ENCODE measurements at regions not wholly inside any gene's neighbourhood (a gene's known extent, or its start where the extent isn't known, plus 50 kb on each side); places are given as distances from the start of the nearest gene placed in this dataset.

DNA sequence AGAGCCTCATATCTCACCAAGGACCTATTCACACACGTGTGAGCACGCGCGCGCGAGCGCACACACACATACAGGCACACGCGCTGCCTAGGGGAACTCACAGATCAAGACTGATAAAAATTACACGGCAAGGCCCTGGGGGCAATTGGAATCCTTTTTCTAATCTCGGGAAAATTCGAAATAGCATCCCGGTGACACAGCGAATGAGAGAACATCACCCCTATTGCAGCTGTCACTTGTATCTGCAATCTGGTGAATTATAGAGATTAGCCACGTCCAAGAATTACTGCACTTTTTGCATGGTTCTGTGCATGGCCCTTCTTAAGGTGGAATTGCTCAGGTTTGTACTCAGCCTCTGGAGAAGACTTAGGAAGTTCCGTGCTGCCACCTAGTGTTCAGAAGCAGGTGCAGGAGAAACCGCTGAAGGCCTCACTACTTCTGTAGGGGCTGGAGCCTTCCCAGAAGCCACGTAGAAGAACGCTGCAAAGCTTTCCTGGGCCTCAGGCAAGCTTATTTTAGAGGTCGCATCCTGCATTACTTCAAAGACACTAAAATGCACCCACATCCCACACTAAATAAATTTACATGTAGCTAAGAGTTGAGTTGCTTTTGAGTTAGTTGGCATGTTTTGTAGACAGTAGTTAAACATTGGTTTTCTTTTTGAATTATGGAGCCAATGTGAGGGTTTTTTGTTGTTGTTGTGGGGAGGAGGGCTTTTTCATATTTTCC is 229.2 kb upstream of the CAMK1G start:
- H3K27ac ChIP-seq, result no peak overlapping the region
- H3K36me3 ChIP-seq, result no peaks in the 10 kb centered on the region
- H3K9me3 ChIP-seq, result no peaks in the 10 kb centered on the region
- TF ChIP-seq, protein P1, sequence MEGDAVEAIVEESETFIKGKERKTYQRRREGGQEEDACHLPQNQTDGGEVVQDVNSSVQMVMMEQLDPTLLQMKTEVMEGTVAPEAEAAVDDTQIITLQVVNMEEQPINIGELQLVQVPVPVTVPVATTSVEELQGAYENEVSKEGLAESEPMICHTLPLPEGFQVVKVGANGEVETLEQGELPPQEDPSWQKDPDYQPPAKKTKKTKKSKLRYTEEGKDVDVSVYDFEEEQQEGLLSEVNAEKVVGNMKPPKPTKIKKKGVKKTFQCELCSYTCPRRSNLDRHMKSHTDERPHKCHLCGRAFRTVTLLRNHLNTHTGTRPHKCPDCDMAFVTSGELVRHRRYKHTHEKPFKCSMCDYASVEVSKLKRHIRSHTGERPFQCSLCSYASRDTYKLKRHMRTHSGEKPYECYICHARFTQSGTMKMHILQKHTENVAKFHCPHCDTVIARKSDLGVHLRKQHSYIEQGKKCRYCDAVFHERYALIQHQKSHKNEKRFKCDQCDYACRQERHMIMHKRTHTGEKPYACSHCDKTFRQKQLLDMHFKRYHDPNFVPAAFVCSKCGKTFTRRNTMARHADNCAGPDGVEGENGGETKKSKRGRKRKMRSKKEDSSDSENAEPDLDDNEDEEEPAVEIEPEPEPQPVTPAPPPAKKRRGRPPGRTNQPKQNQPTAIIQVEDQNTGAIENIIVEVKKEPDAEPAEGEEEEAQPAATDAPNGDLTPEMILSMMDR (IDR thresholded peaks at IDR 0.05), result no peak
- TF ChIP-seq POLR2A (IDR thresholded peaks at IDR 0.05), result no peak
- TF ChIP-seq EP300 (IDR thresholded peaks at IDR 0.05), result no peak
- no peaks in the 10 kb centered on the region for H3K27me3 ChIP-seq
- WGBS, 3 donors, result 12 to 23% (median 15%) methylated on average over 20 of the region's 20 CpGs
- intact Hi-C loops (cut with DNase I), result no loop called here
- no peaks in the 10 kb centered on the region for H3K4me1 ChIP-seq (ENCODE audit: insufficient read depth)
- H3K4me3 ChIP-seq, result no peak overlapping the region
- DNase-seq, result peak in 4 of 5 donors; percentile 33 to 55 (median 42)

DNA sequence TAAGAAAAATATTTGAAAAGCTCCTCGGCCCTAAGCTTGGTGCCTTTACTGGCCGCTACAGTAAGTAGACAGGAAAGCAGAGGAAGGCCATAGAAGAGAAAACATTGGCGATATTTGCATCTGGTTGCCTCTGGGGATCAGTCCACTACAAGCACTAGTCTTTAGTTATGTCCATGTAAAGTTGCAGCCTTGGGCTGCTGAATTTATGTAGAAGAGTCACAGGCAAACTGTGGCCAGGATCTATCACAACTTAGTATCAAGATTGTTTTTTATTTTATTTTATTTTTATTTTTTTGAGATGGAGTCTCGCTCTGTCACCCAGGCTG is 228.7 kb upstream of the CAMK1G start:
- TF ChIP-seq, protein P1 (IDR thresholded peaks at IDR 0.05), result no peak
- TF ChIP-seq EP300 (IDR thresholded peaks at IDR 0.05) (no peak), POLR2A (IDR thresholded peaks at IDR 0.05) (no peak)
- intact Hi-C loops (cut with DNase I), result no loop called here
- H3K27me3 ChIP-seq, result no peaks in the 10 kb centered on the region
- H3K36me3 ChIP-seq, result no peaks in the 10 kb centered on the region
- H3K27ac ChIP-seq, result no peak overlapping the region
- 71 to 73% (median 73%) methylated on average over 4 of the region's 4 CpGs for WGBS, 3 donors
- H3K9me3 ChIP-seq, result no peaks in the 10 kb centered on the region
- DNase-seq, result no peak
- no peaks in the 10 kb centered on the region for H3K4me1 ChIP-seq (ENCODE audit: insufficient read depth)
- H3K4me3 ChIP-seq, result no peak overlapping the region

DNA sequence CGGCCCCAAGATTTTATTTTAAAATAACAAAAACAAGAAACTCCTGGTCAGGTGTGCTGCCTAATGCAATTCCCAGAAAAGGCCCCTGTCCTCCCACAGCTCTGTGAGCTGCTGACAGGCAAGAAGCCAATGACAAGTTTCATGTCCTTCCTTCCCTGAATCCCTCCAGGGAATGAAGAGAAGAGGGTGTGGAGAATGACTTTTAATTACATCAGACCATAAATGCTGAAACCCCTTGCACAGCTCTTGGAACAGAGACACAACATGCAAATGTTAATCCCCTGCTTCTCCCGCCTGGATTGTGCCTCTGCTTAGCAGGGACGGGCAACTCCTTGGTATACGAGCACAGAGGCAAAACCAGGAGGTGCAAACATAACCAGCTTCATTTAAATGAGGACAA is 228.1 kb upstream of the CAMK1G start:
- H3K27ac ChIP-seq, result no peak overlapping the region
- intact Hi-C loops (cut with DNase I), result no loop called here
- H3K4me1 ChIP-seq (ENCODE audit: insufficient read depth), result no peaks in the 10 kb centered on the region
- no peaks in the 10 kb centered on the region for H3K27me3 ChIP-seq
- H3K36me3 ChIP-seq, result no peaks in the 10 kb centered on the region
- H3K9me3 ChIP-seq, result no peaks in the 10 kb centered on the region
- 70 to 86% (median 76%) methylated on average over 4 of the region's 4 CpGs for WGBS, 3 donors
- no peak overlapping the region for H3K4me3 ChIP-seq
- TF ChIP-seq, protein P1 (IDR thresholded peaks at IDR 0.05), result no peak
- TF ChIP-seq POLR2A (IDR thresholded peaks at IDR 0.05), result no peak
- TF ChIP-seq EP300 (IDR thresholded peaks at IDR 0.05), result no peak
- no peak for DNase-seq

DNA sequence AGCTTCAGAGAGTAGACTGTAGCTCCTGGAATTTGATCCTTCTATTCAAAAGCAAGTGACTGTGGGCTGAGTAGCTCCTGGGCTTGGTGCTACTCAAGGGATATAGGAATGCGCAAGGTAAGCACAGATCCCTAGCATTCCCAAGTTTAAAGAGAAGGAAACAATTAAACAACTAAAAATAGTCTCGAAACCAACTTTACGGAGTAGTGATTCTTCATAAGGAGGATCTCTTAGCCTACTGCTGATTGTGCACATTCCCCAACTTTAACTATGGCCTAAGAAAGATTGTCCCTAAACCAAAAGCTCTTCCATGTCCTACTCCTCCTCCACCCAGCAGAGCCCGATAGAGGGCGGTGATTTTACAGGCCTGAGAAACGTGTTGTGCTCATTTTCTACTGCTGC is 226.5 kb upstream of the CAMK1G start:
- intact Hi-C loops (cut with DNase I), result no loop called here
- H3K4me1 ChIP-seq (ENCODE audit: insufficient read depth), result no peaks in the 10 kb centered on the region
- no peaks in the 10 kb centered on the region for H3K9me3 ChIP-seq
- no peak for TF ChIP-seq EP300 (IDR thresholded peaks at IDR 0.05)
- H3K27ac ChIP-seq, result no peak overlapping the region
- no peaks in the 10 kb centered on the region for H3K36me3 ChIP-seq
- no peak overlapping the region for H3K4me3 ChIP-seq
- 83 to 86% (median 85%) methylated on average over 6 of the region's 6 CpGs for WGBS, 3 donors
- no peaks in the 10 kb centered on the region for H3K27me3 ChIP-seq
- DNase-seq, result no peak

DNA sequence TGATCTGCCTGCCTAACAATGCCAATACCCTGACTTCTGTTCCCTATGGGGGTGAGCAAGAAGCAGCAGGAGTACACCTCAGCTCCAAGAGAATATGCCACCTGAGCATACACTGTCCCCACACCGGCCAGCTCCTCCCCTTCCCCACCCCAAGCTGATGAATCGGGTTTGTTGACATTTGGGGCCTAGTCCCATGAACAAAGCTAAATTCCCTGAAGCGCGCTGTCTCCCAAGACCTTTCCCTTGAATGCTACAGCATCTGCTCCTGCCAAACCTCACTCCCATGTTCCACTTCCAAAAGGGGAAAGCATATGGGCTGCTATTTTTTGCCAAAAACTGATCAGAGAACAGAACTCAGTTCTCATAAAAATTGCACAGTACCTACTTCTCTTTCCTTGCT is 220.4 kb upstream of the CAMK1G start:
- no peak for TF ChIP-seq POLR2A (IDR thresholded peaks at IDR 0.05)
- TF ChIP-seq EP300 (IDR thresholded peaks at IDR 0.05), result no peak
- TF ChIP-seq, protein P1 (IDR thresholded peaks at IDR 0.05), result no peak
- H3K27ac ChIP-seq, result no peak overlapping the region
- H3K36me3 ChIP-seq, result no peaks in the 10 kb centered on the region
- H3K4me3 ChIP-seq, result no peak overlapping the region
- no peaks in the 10 kb centered on the region for H3K4me1 ChIP-seq (ENCODE audit: insufficient read depth)
- no peaks in the 10 kb centered on the region for H3K27me3 ChIP-seq
- 59 to 60% (median 59%) methylated on average over 4 of the region's 4 CpGs for WGBS, 3 donors
- no peaks in the 10 kb centered on the region for H3K9me3 ChIP-seq
- intact Hi-C loops (cut with DNase I), result no loop called here
- no peak for DNase-seq
